Neuronal stem cell (in vitro differentiated cells): ENCODE measurements at regions not wholly inside any gene's neighbourhood (a gene's known extent, or its start where the extent isn't known, plus 50 kb on each side); places are given as distances from the start of the nearest gene placed in this dataset.

Experiments used
- DNase-seq: peaks from one replicate; pipeline ENCODE4 v3.0.0-alpha.2; 2013; ENCODE audit warnings: low spot score
- H2AFZ ChIP-seq: one replicate; pipeline ENCODE4 v1.6.1; 2013; ENCODE audit warnings: mild to moderate bottlenecking, low read length, inconsistent platforms
- H2AK5ac ChIP-seq: 2 replicates; pipeline ENCODE4 v1.6.1; 2013; ENCODE audit warnings: low read depth, mild to moderate bottlenecking, inconsistent platforms, low read length, moderate library complexity, mixed read lengths
- H2BK120ac ChIP-seq: 2 replicates; pipeline ENCODE4 v1.6.1; 2013; ENCODE audit warnings: low read depth, mild to moderate bottlenecking, inconsistent platforms, low read length, moderate library complexity, mixed read lengths
- H2BK12ac ChIP-seq: one replicate; pipeline ENCODE4 v1.6.1; 2013; ENCODE audit warnings: low read length, inconsistent platforms
- H2BK15ac ChIP-seq: 2 replicates; pipeline ENCODE4 v1.6.1; 2013; ENCODE audit warnings: mild to moderate bottlenecking, low read length, inconsistent platforms, mixed read lengths
- H2BK5ac ChIP-seq: one replicate; pipeline ENCODE4 v1.6.1; 2013; ENCODE audit warnings: inconsistent platforms, mild to moderate bottlenecking, low read length, moderate library complexity
- H3K14ac ChIP-seq: one replicate; pipeline ENCODE4 v1.6.1; 2013; ENCODE audit warnings: low read length, inconsistent platforms
- H3K18ac ChIP-seq: 2 replicates; pipeline ENCODE4 v1.6.1; 2013; ENCODE audit warnings: low read length, inconsistent platforms
- H3K23ac ChIP-seq: 2 replicates; pipeline ENCODE4 v1.6.1; 2013; ENCODE audit warnings: low read depth, mild to moderate bottlenecking, mixed read lengths, low read length, inconsistent platforms; ENCODE audit not compliant: poor library complexity
- H3K27ac ChIP-seq: replicated peaks from 3 replicates; pipeline ENCODE4 v1.5.1; 2013; ENCODE audit warnings: low read length, inconsistent platforms
- H3K27me3 ChIP-seq, 3 experiments: 2 replicates each; pipeline ENCODE4 v1.6.1; 2013; ENCODE audit warnings: low read length in 3 of 3, mild to moderate bottlenecking in 2 of 3, inconsistent platforms in 1 of 3, low read depth in 1 of 3, mixed read lengths in 1 of 3, moderate library complexity in 1 of 3; ENCODE audit not compliant: control insufficient read depth in 3 of 3, insufficient read depth in 3 of 3
- H3K36me3 ChIP-seq, 2 donors: replicated peaks in 1 of 2; 2 replicates each; pipeline ENCODE4 v1.6.1; 2013; ENCODE audit warnings: low read length in 2 of 2; ENCODE audit not compliant: control insufficient read depth in 2 of 2, insufficient read depth in 2 of 2
- H3K4ac ChIP-seq: 2 replicates; pipeline ENCODE4 v1.6.1; 2013; ENCODE audit warnings: inconsistent platforms, mild to moderate bottlenecking, low read length, moderate library complexity
- H3K4me1 ChIP-seq, 2 donors: 1 replicate in 1 of 2; 2 replicates in 1 of 2; pipeline ENCODE4 v1.6.1; 2013; ENCODE audit warnings: low read length in 2 of 2, low read depth in 1 of 2; ENCODE audit not compliant: control insufficient read depth in 2 of 2, insufficient read depth in 1 of 2
- H3K4me2 ChIP-seq: one replicate; pipeline ENCODE4 v1.6.1; 2013; ENCODE audit warnings: mild to moderate bottlenecking, low read length, inconsistent platforms; ENCODE audit not compliant: insufficient read depth, poor library complexity, severe bottlenecking
- H3K4me3 ChIP-seq, 2 donors: 2 replicates each; pipeline ENCODE4 v1.5.1; 2013; ENCODE audit warnings: low read length in 2 of 2, mild to moderate bottlenecking in 2 of 2, inconsistent platforms in 1 of 2, moderate library complexity in 1 of 2
- H3K79me1 ChIP-seq: one replicate; pipeline ENCODE4 v1.6.1; 2013; ENCODE audit warnings: low read depth, mild to moderate bottlenecking, inconsistent platforms, low read length, moderate library complexity
- H3K9ac ChIP-seq: one replicate; pipeline ENCODE4 v1.6.1; 2013; ENCODE audit warnings: mild to moderate bottlenecking, low read depth, low read length, inconsistent platforms; ENCODE audit not compliant: poor library complexity
- H3K9me3 ChIP-seq, 2 donors: replicated peaks in 1 of 2; 2 replicates each; pipeline versions ENCODE3 to v1.6.1; 2013; ENCODE audit warnings: low read length in 2 of 2, mild to moderate bottlenecking in 2 of 2, inconsistent platforms in 1 of 2, low read depth in 1 of 2, mixed read lengths in 1 of 2, moderate library complexity in 1 of 2; ENCODE audit not compliant: control insufficient read depth in 2 of 2, insufficient read depth in 1 of 2
- H4K8ac ChIP-seq: one replicate; pipeline ENCODE4 v1.6.1; 2013; ENCODE audit warnings: low read depth, mild to moderate bottlenecking, inconsistent platforms, low read length, moderate library complexity
- H4K91ac ChIP-seq: one replicate; pipeline ENCODE4 v1.6.1; 2013; ENCODE audit warnings: low read length, low read depth, mild to moderate bottlenecking, inconsistent platforms; ENCODE audit not compliant: poor library complexity
- WGBS, 2 donors: extraction: QIAGEN DNeasy Blood & Tissue Kit; methylation state at CpG; one replicate each; pipeline ENCODE4 v1.1.7; 2013; ENCODE audit warnings: missing lambda C conversion rate in 2 of 2, mixed read lengths in 1 of 2; ENCODE audit not compliant: insufficient read length in 2 of 2, insufficient replicate concordance in 1 of 2; ENCODE audit errors: extremely low coverage in 2 of 2; 5-methylcytosine and 5-hydroxymethylcytosine counted together

DNA sequence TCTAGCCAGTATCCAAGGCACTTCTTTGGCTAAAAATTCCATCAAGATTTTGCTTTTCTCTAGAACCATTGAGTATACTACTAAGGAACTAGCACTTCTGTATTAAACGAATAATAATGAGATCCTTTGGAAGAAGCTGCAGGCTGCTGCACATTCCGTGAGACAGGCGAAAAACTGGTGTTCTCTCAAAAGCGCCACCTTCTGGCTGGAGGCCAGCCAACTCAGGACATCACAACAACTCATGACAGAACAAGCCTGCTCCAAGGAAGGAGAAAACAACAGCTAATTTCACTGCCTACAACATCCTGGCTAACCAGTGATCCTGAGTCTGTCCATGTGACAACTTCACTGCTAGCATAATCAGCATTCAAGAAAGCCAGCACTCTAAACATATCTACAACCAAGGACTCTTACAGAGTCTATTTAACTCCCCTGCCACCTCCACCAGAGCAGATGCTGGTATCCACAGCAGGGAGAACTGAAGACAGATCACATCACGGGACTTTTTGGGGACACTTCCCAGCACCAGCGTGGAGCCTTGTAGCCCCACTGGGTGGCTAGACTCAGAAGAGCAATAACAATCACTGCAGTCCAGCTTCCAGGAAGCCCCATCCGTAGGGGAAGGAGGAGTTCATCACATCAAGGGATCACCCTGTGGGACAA lies 150.5 kb downstream of the YTHDC2 start:
- H3K9me3 ChIP-seq, result no peaks in the 10 kb centered on the region
- no peak overlapping the region for H2BK15ac ChIP-seq
- no peak overlapping the region for H3K4me2 ChIP-seq
- no peak overlapping the region for H2AFZ ChIP-seq
- no peak overlapping the region for H3K4ac ChIP-seq
- H2BK12ac ChIP-seq, result no peak overlapping the region
- no peak overlapping the region for H3K4me3 ChIP-seq
- H2BK5ac ChIP-seq, result no peak overlapping the region
- no peaks in the 10 kb centered on the region for H3K36me3 ChIP-seq
- no peak overlapping the region for H2BK120ac ChIP-seq
- H3K23ac ChIP-seq, result no peak overlapping the region
- WGBS, 2 donors, result no CpG with 5 or more reads among the region's 7 CpGs
- no peak overlapping the region for H3K18ac ChIP-seq
- no peak overlapping the region for H4K8ac ChIP-seq
- H3K14ac ChIP-seq, result no peak overlapping the region
- H3K4me1 ChIP-seq, result no peaks in the 10 kb centered on the region
- no peaks in the 10 kb centered on the region for H3K79me1 ChIP-seq
- H3K27me3 ChIP-seq, result no peaks in the 10 kb centered on the region
- H4K91ac ChIP-seq, result no peak overlapping the region
- H3K27ac ChIP-seq, result no peak overlapping the region
- no peak overlapping the region for H2AK5ac ChIP-seq
- DNase-seq, result no peak
- no peak overlapping the region for H3K9ac ChIP-seq

DNA sequence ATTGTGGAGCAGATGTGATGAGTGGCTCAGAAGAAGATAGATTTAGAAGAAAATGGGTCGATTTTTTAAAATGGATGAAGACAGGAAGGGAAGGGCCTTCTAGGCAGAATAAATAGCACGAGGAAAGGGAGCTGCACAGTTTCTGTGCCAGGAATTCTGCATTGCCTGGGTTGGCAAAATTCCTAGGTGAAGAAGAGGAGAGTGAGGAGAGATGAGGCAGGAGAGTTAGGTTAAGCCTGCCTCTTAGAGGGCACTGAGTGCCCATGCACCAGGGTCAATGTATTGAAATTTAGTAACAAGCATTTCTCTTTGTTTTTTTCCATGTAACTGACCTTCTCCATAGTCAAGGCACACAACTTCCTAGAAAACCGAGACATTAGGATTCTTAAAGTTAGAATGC lies 159.5 kb downstream of the YTHDC2 start:
- Histone ChIP-seq H3K4me1 (peaks cover 0 to 4% of the 10 kb centered on the region in 2 donors), H3K23ac (no peak overlapping the region), H3K9ac (no peak overlapping the region), H3K27me3 (no peaks in the 10 kb centered on the region), H3K18ac (no peak overlapping the region), H3K14ac (no peak overlapping the region), H2BK120ac (no peak overlapping the region), H3K79me1 (no peaks in the 10 kb centered on the region), H2AFZ (no peak overlapping the region), H3K27ac (no peak overlapping the region), H2BK15ac (no peak overlapping the region), H2BK5ac (no peak overlapping the region), H3K9me3 (peaks cover 9 to 12% of the 10 kb centered on the region in 2 donors), H3K4me3 (no peak overlapping the region), H3K4ac (no peak overlapping the region), H2BK12ac (no peak overlapping the region), H4K8ac (no peak overlapping the region), H3K4me2 (no peak overlapping the region), H4K91ac (no peak overlapping the region), H2AK5ac (no peak overlapping the region), H3K36me3 (peaks cover 0 to 2% of the 10 kb centered on the region in 2 donors)
- WGBS, 2 donors, result 100% methylated on average over 1 of the region's 3 CpGs
- DNase-seq, result no peak

DNA sequence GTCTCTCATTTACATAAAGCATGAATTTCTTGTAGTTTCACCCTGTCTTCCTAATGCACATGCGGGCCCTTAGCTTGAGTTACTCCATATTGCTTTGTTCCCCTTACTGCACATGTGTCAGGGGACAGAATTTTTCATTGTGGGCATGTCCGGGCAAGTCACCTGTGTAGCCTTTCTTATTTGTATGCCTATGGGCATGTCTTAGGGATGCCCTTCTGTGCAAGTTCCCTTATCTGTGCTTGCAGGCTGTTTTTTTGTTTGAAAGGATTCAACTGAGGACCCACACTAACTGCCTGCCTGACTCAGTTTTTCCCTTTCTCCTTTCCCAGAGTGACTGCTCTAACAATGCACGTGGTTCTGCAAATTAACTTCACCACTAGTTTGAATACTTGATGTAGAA lies 161.7 kb downstream of the YTHDC2 start:
- no peak overlapping the region for H3K4ac ChIP-seq
- no peak overlapping the region for H2BK120ac ChIP-seq
- H2AK5ac ChIP-seq, result no peak overlapping the region
- no peak overlapping the region for H3K4me2 ChIP-seq
- no peak for DNase-seq
- no peak overlapping the region for H3K23ac ChIP-seq
- H2BK5ac ChIP-seq, result no peak overlapping the region
- H3K4me3 ChIP-seq, result no peak overlapping the region
- no peak overlapping the region for H3K14ac ChIP-seq
- peaks cover 0 to 2% of the 10 kb centered on the region in 2 donors for H3K36me3 ChIP-seq
- no peak overlapping the region for H2BK15ac ChIP-seq
- H2AFZ ChIP-seq, result peak overlapping the region; percentile 28
- no peak overlapping the region for H3K18ac ChIP-seq
- peaks cover 0 to 6% of the 10 kb centered on the region in 2 donors for H3K4me1 ChIP-seq
- no peak overlapping the region for H2BK12ac ChIP-seq
- peaks cover 9 to 12% of the 10 kb centered on the region in 2 donors for H3K9me3 ChIP-seq
- no peaks in the 10 kb centered on the region for H3K27me3 ChIP-seq
- no peak overlapping the region for H4K8ac ChIP-seq
- WGBS, 2 donors, result no CpG with 5 or more reads among the region's 3 CpGs
- H4K91ac ChIP-seq, result no peak overlapping the region
- no peak overlapping the region for H3K9ac ChIP-seq
- H3K79me1 ChIP-seq, result no peaks in the 10 kb centered on the region
- no peak overlapping the region for H3K27ac ChIP-seq

DNA sequence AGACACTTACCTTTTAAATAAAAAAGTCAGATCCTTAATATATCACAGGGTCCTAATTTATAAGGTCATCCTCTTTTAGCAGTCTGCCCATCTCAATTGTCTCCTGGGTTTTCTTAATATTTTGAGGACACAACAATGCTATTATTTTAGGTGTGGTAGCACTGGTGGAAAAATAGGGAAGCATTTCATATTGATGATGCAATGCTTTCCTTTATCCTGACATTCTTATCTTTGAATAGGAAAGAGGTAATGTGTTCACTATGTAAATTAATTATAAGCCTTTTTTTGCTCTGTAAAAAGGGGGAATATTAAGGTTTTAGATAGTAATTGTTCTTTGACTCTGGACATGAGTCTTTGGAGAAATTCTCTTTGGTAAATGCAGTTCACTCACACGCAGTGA lies 164.7 kb downstream of the YTHDC2 start:
- Histone ChIP-seq H3K14ac (no peak overlapping the region), H3K79me1 (no peaks in the 10 kb centered on the region), H2BK5ac (no peak overlapping the region), H3K4me3 (no peak overlapping the region), H2AK5ac (no peak overlapping the region), H3K9me3 (peaks cover 9 to 12% of the 10 kb centered on the region in 2 donors), H2BK12ac (no peak overlapping the region), H4K91ac (no peak overlapping the region), H3K18ac (no peak overlapping the region), H3K23ac (no peak overlapping the region), H3K27me3 (no peaks in the 10 kb centered on the region), H3K4me2 (no peak overlapping the region), H3K9ac (no peak overlapping the region), H4K8ac (no peak overlapping the region), H2BK120ac (no peak overlapping the region), H3K36me3 (peaks cover 0 to 2% of the 10 kb centered on the region in 2 donors), H3K27ac (no peak overlapping the region), H2AFZ (no peak overlapping the region), H3K4ac (no peak overlapping the region), H3K4me1 (peaks cover 0 to 6% of the 10 kb centered on the region in 2 donors), H2BK15ac (no peak overlapping the region)
- no CpG with 5 or more reads among the region's 1 CpG for WGBS, 2 donors
- DNase-seq, result no peak
